ENCODE measurements at regions not wholly inside any gene's neighbourhood (a gene's known extent, or its start where the extent isn't known, plus 50 kb on each side); places are given as distances from the start of the nearest gene placed in this dataset.

DNA sequence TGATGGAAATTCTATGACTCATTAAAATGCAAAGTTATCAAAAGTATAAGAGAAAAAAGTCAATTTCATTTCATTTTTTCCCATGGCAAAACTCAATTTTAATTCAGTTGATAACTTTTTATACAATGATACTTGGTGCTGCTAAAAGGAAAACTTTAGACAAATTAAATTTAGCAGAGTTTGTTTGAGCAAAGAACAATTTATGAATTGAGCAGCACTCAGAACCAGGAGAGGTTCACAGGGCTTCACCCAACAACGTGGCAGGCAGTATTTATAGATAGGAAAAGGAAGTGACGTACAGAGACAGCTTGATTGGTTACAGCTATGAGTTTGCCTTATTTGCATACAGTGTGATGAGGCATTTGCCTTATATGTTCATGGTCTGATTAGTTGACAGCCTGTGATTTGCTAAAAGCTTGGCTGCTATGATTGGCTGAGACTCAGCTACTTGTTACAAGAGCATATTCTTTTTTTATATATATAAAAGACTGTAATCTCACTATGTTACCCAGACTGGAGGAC, 157.2 kb upstream of the CELF2 start:
- H3K9ac ChIP-seq (replicated peaks; ENCODE audit: extremely low read depth, insufficient read depth, low read length), result no peak overlapping the region
- no peak for FAIRE-seq
- H4K20me1 ChIP-seq (replicated peaks; ENCODE audit: control insufficient read depth, extremely low read depth, insufficient read depth, low read length), result no peaks in the 10 kb centered on the region
- no peaks in the 10 kb centered on the region for H3K9me1 ChIP-seq (replicated peaks; ENCODE audit: control insufficient read depth, extremely low read depth, insufficient read depth, low read length)
- no peaks in the 10 kb centered on the region for H3K79me2 ChIP-seq (ENCODE audit: control insufficient read depth, insufficient read depth, low read length)
- intact Hi-C loops (cut with micrococcal nuclease), result no loop called here
- no peaks in the 10 kb centered on the region for H3K36me3 ChIP-seq (ENCODE audit: control insufficient read depth in 2 of 2, extremely low read depth in 1 of 2, insufficient read depth in 2 of 2, low read length in 2 of 2)
- POLR2A ChIA-PET, result no interaction called here
- TF ChIP-seq MYC (IDR thresholded peaks at IDR 0.05; ENCODE audit: low read depth, low read length), result no peak
- TF ChIP-seq, protein P1, sequence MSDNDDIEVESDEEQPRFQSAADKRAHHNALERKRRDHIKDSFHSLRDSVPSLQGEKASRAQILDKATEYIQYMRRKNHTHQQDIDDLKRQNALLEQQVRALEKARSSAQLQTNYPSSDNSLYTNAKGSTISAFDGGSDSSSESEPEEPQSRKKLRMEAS (IDR thresholded peaks at IDR 0.05; ENCODE audit: insufficient read depth, insufficient read length), result no peak
- no peak for TF ChIP-seq EZH2 (IDR thresholded peaks at IDR 0.05; ENCODE audit: borderline replicate concordance, low read depth, low read length, severe bottlenecking)
- TF ChIP-seq POLR2AphosphoS5 (IDR thresholded peaks at IDR 0.05; ENCODE audit: insufficient read depth, low read depth, low read length), result no peak
- TF ChIP-seq POLR2A (IDR thresholded peaks at IDR 0.05; ENCODE audit: low read depth, low read length), result no peak
- TF ChIP-seq JUN (IDR thresholded peaks at IDR 0.05; ENCODE audit: borderline replicate concordance, insufficient read depth, insufficient read length, low read depth), result no peak
- no peak for TF ChIP-seq GATA2 (IDR thresholded peaks at IDR 0.05; ENCODE audit: insufficient read depth, insufficient read length, low read depth, low read length)
- TF ChIP-seq FOS (IDR thresholded peaks at IDR 0.05; ENCODE audit: borderline replicate concordance, insufficient read depth, low read length), result no peak
- TF ChIP-seq, protein P2, sequence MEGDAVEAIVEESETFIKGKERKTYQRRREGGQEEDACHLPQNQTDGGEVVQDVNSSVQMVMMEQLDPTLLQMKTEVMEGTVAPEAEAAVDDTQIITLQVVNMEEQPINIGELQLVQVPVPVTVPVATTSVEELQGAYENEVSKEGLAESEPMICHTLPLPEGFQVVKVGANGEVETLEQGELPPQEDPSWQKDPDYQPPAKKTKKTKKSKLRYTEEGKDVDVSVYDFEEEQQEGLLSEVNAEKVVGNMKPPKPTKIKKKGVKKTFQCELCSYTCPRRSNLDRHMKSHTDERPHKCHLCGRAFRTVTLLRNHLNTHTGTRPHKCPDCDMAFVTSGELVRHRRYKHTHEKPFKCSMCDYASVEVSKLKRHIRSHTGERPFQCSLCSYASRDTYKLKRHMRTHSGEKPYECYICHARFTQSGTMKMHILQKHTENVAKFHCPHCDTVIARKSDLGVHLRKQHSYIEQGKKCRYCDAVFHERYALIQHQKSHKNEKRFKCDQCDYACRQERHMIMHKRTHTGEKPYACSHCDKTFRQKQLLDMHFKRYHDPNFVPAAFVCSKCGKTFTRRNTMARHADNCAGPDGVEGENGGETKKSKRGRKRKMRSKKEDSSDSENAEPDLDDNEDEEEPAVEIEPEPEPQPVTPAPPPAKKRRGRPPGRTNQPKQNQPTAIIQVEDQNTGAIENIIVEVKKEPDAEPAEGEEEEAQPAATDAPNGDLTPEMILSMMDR (IDR thresholded peaks at IDR 0.05; ENCODE audit: extremely low read depth in 1 of 2, insufficient read depth in 1 of 2, low read depth in 1 of 2, low read length in 2 of 2), result no peak
- DNase-seq (ENCODE audit: low read depth, low spot score), result no peak
- H3K9me3 ChIP-seq (replicated peaks; ENCODE audit: control insufficient read depth, insufficient read depth, low read length), result no peaks in the 10 kb centered on the region
- no peaks in the 10 kb centered on the region for H3K27me3 ChIP-seq (ENCODE audit: control insufficient read depth in 2 of 2, insufficient read depth in 2 of 2, low read length in 2 of 2)
- H3K4me3 ChIP-seq (replicated peaks in 1 of 3; ENCODE audit: insufficient read depth in 1 of 3, low read depth in 1 of 3, low read length in 3 of 3), result no peak overlapping the region
- H3K27ac ChIP-seq (ENCODE audit: insufficient read depth, low read depth, low read length), result no peak overlapping the region
- CTCF ChIA-PET, result no interaction called here
- no peak overlapping the region for H2AFZ ChIP-seq (ENCODE audit: low read depth, low read length)
- no TSS peak for BruUV-seq (replicated peaks)
- dilution Hi-C loops (cut with MboI; ENCODE audit: extremely low pct_ligation_motif_present, low sequenced_read_pairs), result no loop called here
- no peaks in the 10 kb centered on the region for H3K4me1 ChIP-seq (ENCODE audit: control insufficient read depth, extremely low read depth, insufficient read depth, low read length)
- H3K4me2 ChIP-seq (ENCODE audit: insufficient read depth, low read length), result no peak overlapping the region

Measured in endothelial cell of umbilical vein (primary cell).